ENCODE measurements at regions not wholly inside any gene's neighbourhood (a gene's known extent, or its start where the extent isn't known, plus 50 kb on each side); places are given as distances from the start of the nearest gene placed in this dataset.

DNA sequence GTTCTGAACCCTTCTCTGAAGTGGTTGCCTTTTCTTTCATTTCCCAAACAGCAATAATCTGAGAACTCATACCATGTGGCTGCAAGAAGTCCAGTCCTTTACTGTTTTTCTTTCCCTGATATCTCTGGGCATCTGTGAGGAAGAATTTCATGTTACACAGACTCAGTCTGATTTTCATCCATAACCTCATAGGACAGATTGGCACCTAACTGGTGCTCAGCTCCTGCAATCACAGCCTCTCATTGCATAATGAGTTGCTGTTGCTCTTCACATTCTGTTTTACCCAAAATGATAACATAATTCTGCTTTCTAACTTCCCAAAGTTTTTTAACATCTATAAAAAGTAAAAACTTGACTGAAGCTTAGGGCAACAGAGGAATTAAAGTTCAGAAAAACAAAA lies 472.2 kb upstream of the PBX1 start:
- Histone ChIP-seq H3K27me3 (ENCODE audit: control insufficient read depth, insufficient read depth, low read length) (no peaks in the 10 kb centered on the region), H3K9me3 (ENCODE audit: control insufficient read depth, low read depth, low read length) (no peaks in the 10 kb centered on the region), H3K36me3 (ENCODE audit: control insufficient read depth, insufficient read depth, low read length) (no peaks in the 10 kb centered on the region), H3K4me3 (ENCODE audit: low read length) (no peak overlapping the region), H3K4me1 (ENCODE audit: control insufficient read depth, insufficient read depth, low read length) (no peaks in the 10 kb centered on the region), H3K27ac (ENCODE audit: low read length) (no peak overlapping the region)
- DNase-seq = no peak

GRCh38 chr1:164087906-164088453 lies 471.0 kb upstream of the PBX1 start:
- Histone ChIP-seq H3K27me3 (ENCODE audit: control insufficient read depth, insufficient read depth, low read length) (no peaks in the 10 kb centered on the region), H3K9me3 (ENCODE audit: control insufficient read depth, low read depth, low read length) (no peaks in the 10 kb centered on the region), H3K4me3 (ENCODE audit: low read length) (no peak overlapping the region), H3K4me1 (ENCODE audit: control insufficient read depth, insufficient read depth, low read length) (no peaks in the 10 kb centered on the region), H3K27ac (ENCODE audit: low read length) (no peak overlapping the region), H3K36me3 (ENCODE audit: control insufficient read depth, insufficient read depth, low read length) (no peaks in the 10 kb centered on the region)
- no peak for DNase-seq
- 65% methylated on average over 2 of the region's 6 CpGs for WGBS (ENCODE audit: insufficient coverage, low lambda C conversion rate)

DNA sequence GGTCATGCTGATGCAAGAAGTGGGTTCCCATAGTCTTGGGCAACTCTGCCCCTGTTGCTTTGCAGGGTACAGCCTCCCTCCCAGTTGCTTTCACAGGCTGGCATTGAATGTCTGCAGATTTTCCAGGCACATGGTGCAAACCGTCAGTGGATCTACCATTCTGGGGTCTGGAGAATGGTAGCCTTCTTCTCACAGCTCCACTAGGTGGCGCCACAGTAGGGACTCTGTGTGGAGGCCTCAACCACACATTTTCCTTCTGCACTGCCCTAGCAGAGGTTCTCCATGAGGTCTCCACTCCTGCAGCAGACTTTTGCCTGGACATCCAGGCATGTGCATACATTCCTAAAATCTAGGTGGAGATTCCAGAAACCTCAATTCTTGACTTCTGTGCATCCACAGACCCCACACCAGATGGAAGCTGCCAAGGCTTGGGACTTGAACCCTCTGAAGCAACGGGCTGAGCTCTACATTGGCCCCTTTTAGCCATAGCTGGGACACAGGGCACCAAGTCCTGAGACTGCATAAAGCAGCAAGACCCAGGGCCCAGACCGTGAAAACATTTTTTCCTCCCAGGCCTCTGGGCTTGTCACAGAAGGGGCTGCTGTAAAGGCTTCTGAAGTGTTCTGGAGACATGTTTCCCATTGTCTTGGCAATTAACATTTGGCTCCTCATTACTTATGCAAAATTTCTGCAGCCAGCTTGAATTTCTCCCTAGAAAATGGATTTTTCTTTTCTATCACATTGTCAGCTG lies 466.2 kb upstream of the PBX1 start:
- no CpG with 5 or more reads among the region's 4 CpGs for WGBS (ENCODE audit: insufficient coverage, low lambda C conversion rate)
- H3K4me3 ChIP-seq (ENCODE audit: low read length) = no peak overlapping the region
- no peaks in the 10 kb centered on the region for H3K4me1 ChIP-seq (ENCODE audit: control insufficient read depth, insufficient read depth, low read length)
- no peaks in the 10 kb centered on the region for H3K27me3 ChIP-seq (ENCODE audit: control insufficient read depth, insufficient read depth, low read length)
- no peaks in the 10 kb centered on the region for H3K36me3 ChIP-seq (ENCODE audit: control insufficient read depth, insufficient read depth, low read length)
- DNase-seq = no peak
- no peak overlapping the region for H3K27ac ChIP-seq (ENCODE audit: low read length)
- no peaks in the 10 kb centered on the region for H3K9me3 ChIP-seq (ENCODE audit: control insufficient read depth, low read depth, low read length)

- Histone ChIP-seq H3K4me1 (ENCODE audit: control insufficient read depth, insufficient read depth, low read length) (no peaks in the 10 kb centered on the region), H3K4me3 (ENCODE audit: low read length) (no peak overlapping the region), H3K9me3 (ENCODE audit: control insufficient read depth, low read depth, low read length) (no peaks in the 10 kb centered on the region), H3K36me3 (ENCODE audit: control insufficient read depth, insufficient read depth, low read length) (no peaks in the 10 kb centered on the region), H3K27me3 (ENCODE audit: control insufficient read depth, insufficient read depth, low read length) (no peaks in the 10 kb centered on the region), H3K27ac (ENCODE audit: low read length) (no peak overlapping the region)
- 67% methylated on average over 1 of the region's 2 CpGs for WGBS (ENCODE audit: insufficient coverage, low lambda C conversion rate)
- no peak for DNase-seq
Observed at GRCh38 chr1:164093543-164093942, 465.4 kb upstream of the PBX1 start.

GRCh38 chr1:164101802-164102201 lies 457.2 kb upstream of the PBX1 start:
- H3K4me1 ChIP-seq (ENCODE audit: control insufficient read depth, insufficient read depth, low read length) = no peaks in the 10 kb centered on the region
- no CpG with 5 or more reads among the region's 2 CpGs for WGBS (ENCODE audit: insufficient coverage, low lambda C conversion rate)
- DNase-seq = no peak
- H3K9me3 ChIP-seq (ENCODE audit: control insufficient read depth, low read depth, low read length) = no peaks in the 10 kb centered on the region
- no peak overlapping the region for H3K27ac ChIP-seq (ENCODE audit: low read length)
- H3K4me3 ChIP-seq (ENCODE audit: low read length) = no peak overlapping the region
- no peaks in the 10 kb centered on the region for H3K36me3 ChIP-seq (ENCODE audit: control insufficient read depth, insufficient read depth, low read length)
- no peaks in the 10 kb centered on the region for H3K27me3 ChIP-seq (ENCODE audit: control insufficient read depth, insufficient read depth, low read length)

DNA sequence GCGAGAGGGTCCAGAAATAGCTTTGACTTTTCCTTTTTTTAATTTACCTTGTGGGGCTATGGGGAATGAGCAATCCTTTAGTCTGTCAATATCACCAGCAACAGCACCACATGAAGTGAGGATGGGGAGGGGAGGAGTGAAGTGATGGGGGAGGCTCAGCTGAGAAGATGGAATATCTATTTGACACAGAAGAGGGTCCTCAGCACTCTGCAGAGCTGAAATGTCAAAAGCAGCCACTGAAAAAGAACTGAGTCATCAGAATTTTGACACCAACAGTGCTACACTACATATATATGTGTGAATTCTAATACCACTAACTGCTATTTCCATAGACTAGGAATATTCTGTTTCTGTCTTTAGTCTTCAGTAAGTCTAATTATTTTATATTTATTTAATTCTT lies 427.0 kb upstream of the PBX1 start:
- no CpG with 5 or more reads among the region's 1 CpG for WGBS (ENCODE audit: insufficient coverage, low lambda C conversion rate)
- no peaks in the 10 kb centered on the region for H3K4me1 ChIP-seq (ENCODE audit: control insufficient read depth, insufficient read depth, low read length)

DNA sequence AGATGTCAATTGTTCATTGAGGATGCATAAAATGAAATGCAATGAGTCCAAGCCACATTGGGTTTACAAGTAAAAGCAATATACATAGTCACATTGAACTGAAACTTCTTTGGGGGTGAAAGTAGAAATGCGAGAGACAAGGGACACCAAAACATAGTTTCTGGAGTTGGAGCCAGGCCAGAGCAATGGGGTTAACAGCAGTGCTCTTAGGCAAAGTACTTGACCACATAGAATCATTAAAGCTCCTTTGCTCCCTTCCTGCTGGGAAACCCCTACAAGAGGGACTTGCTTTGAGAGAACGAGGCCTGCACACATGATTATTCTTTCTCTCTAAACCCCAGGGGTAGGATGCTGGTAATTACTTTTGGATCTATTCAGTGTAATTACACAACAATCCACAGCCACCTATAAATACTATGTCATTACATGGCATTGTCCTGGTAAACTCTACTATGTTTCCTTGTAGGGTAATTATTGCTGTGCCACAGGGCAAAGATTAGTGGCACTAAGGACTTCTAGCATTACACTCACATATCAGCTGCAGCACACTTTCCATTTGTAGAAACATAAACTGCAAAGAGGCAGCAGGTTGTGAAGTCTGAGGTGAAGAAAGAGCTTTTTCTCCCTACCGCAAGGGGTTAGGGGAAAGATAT lies 421.6 kb upstream of the PBX1 start:
- Histone ChIP-seq H3K4me3 (ENCODE audit: low read length) (no peak overlapping the region), H3K27me3 (ENCODE audit: control insufficient read depth, insufficient read depth, low read length) (no peaks in the 10 kb centered on the region), H3K9me3 (ENCODE audit: control insufficient read depth, low read depth, low read length) (no peaks in the 10 kb centered on the region), H3K27ac (ENCODE audit: low read length) (no peak overlapping the region), H3K4me1 (ENCODE audit: control insufficient read depth, insufficient read depth, low read length) (no peaks in the 10 kb centered on the region), H3K36me3 (ENCODE audit: control insufficient read depth, insufficient read depth, low read length) (no peaks in the 10 kb centered on the region)
- 89% methylated on average over 1 of the region's 3 CpGs for WGBS (ENCODE audit: insufficient coverage, low lambda C conversion rate)
- no peak for DNase-seq

More for the DNA sequence above, 427.0 kb upstream of the PBX1 start:
- H3K27me3 ChIP-seq (ENCODE audit: control insufficient read depth, insufficient read depth, low read length) = no peaks in the 10 kb centered on the region
- H3K9me3 ChIP-seq (ENCODE audit: control insufficient read depth, low read depth, low read length) = no peaks in the 10 kb centered on the region
- H3K27ac ChIP-seq (ENCODE audit: low read length) = no peak overlapping the region
- no peak for DNase-seq
- H3K36me3 ChIP-seq (ENCODE audit: control insufficient read depth, insufficient read depth, low read length) = no peaks in the 10 kb centered on the region
- no peak overlapping the region for H3K4me3 ChIP-seq (ENCODE audit: low read length)

- Histone ChIP-seq H3K27me3 (ENCODE audit: control insufficient read depth, insufficient read depth, low read length) (no peaks in the 10 kb centered on the region), H3K36me3 (ENCODE audit: control insufficient read depth, insufficient read depth, low read length) (no peaks in the 10 kb centered on the region), H3K27ac (ENCODE audit: low read length) (no peak overlapping the region), H3K4me3 (ENCODE audit: low read length) (no peak overlapping the region), H3K4me1 (ENCODE audit: control insufficient read depth, insufficient read depth, low read length) (no peaks in the 10 kb centered on the region), H3K9me3 (ENCODE audit: control insufficient read depth, low read depth, low read length) (no peaks in the 10 kb centered on the region)
- 20% methylated on average over 1 of the region's 8 CpGs for WGBS (ENCODE audit: insufficient coverage, low lambda C conversion rate)
- DNase-seq = no peak
Observed at GRCh38 chr1:164141797-164142196, 417.2 kb upstream of the PBX1 start.

- no peak for DNase-seq
- no peaks in the 10 kb centered on the region for H3K4me1 ChIP-seq (ENCODE audit: control insufficient read depth, insufficient read depth, low read length)
- WGBS (ENCODE audit: insufficient coverage, low lambda C conversion rate) = 80% methylated on average over 1 of the region's 1 CpG
- H3K27ac ChIP-seq (ENCODE audit: low read length) = no peak overlapping the region
- no peaks in the 10 kb centered on the region for H3K36me3 ChIP-seq (ENCODE audit: control insufficient read depth, insufficient read depth, low read length)
- H3K27me3 ChIP-seq (ENCODE audit: control insufficient read depth, insufficient read depth, low read length) = no peaks in the 10 kb centered on the region
- no peaks in the 10 kb centered on the region for H3K9me3 ChIP-seq (ENCODE audit: control insufficient read depth, low read depth, low read length)
- no peak overlapping the region for H3K4me3 ChIP-seq (ENCODE audit: low read length)
Observed at GRCh38 chr1:164154622-164155021, 404.4 kb upstream of the PBX1 start.

DNA sequence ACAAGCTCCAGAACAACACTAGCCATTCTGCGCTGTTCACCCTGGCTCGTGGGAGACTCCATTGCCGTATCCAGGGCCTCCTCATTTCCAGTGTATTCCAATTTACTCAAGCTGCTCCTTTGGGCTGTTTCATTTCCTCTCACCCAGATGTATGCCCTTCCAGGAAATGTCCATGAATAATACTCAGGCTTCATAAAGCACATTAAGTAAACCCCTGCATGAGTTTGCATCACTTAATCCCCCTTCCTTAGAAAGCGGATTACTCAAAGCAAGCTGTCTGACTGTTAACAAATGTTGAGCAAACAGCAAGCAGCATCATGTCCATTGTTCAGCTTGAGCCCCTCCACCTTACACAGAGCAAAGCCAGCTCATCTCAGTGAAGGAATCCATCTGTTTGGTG lies 403.6 kb upstream of the PBX1 start:
- Histone ChIP-seq H3K27ac (ENCODE audit: low read length) (no peak overlapping the region), H3K27me3 (ENCODE audit: control insufficient read depth, insufficient read depth, low read length) (no peaks in the 10 kb centered on the region), H3K9me3 (ENCODE audit: control insufficient read depth, low read depth, low read length) (no peaks in the 10 kb centered on the region), H3K4me3 (ENCODE audit: low read length) (no peak overlapping the region), H3K36me3 (ENCODE audit: control insufficient read depth, insufficient read depth, low read length) (no peaks in the 10 kb centered on the region), H3K4me1 (ENCODE audit: control insufficient read depth, insufficient read depth, low read length) (no peaks in the 10 kb centered on the region)
- DNase-seq = peak in 1 of 2 donors; percentile 6
- no CpG with 5 or more reads among the region's 4 CpGs for WGBS (ENCODE audit: insufficient coverage, low lambda C conversion rate)

Data from large intestine (tissue), 3 donors.